SJCRH30 (cell line): ENCODE measurements at regions not wholly inside any gene's neighbourhood (a gene's known extent, or its start where the extent isn't known, plus 50 kb on each side); places are given as distances from the start of the nearest gene placed in this dataset.
"Not testable (repeated sequence)": the region's sequence is repeated elsewhere in the genome, so short reads cannot be mapped to it uniquely, and the experiment has no call there.

Experiments
- DNase-seq, 2 experiments: peaks; one replicate each; pipeline ENCODE4 v3.0.0-alpha.2; 2015 to 2020
- H3K27ac ChIP-seq: fragments of 250-450 bp; sonication (Bioruptor Pico); 2 replicates; pipeline ENCODE4 v1.5.1; 2020; ENCODE audit warnings: mild to moderate bottlenecking, moderate library complexity
- H3K27me3 ChIP-seq: fragments of 250-450 bp; sonication (Bioruptor Pico); 2 replicates; pipeline ENCODE4 v1.5.1; 2020; ENCODE audit warnings: mild to moderate bottlenecking, moderate library complexity
- H3K36me3 ChIP-seq: fragments of 250-450 bp; sonication (Bioruptor Pico); 2 replicates; pipeline ENCODE4 v1.5.1; 2020; ENCODE audit warnings: mild to moderate bottlenecking, moderate library complexity
- H3K4me1 ChIP-seq: fragments of 250-450 bp; sonication (Bioruptor Pico); 2 replicates; pipeline ENCODE4 v1.5.1; 2020; ENCODE audit warnings: mild to moderate bottlenecking, moderate library complexity
- H3K4me3 ChIP-seq: fragments of 250-450 bp; sonication (Bioruptor Pico); 2 replicates; pipeline ENCODE4 v1.5.1; 2020; ENCODE audit warnings: mild to moderate bottlenecking, moderate library complexity
- H3K9me3 ChIP-seq: fragments of 250-450 bp; sonication (Bioruptor Pico); replicated peaks from 2 replicates; pipeline ENCODE4 v1.5.1; 2020; ENCODE audit warnings: mild to moderate bottlenecking, moderate library complexity

- Histone ChIP-seq H3K9me3 (no peaks in the 10 kb centered on the region), H3K4me1 (no peaks in the 10 kb centered on the region), H3K27me3 (no peaks in the 10 kb centered on the region)
These were observed 201.7 kb upstream of the MSX2 start for GRCh38 chr5:174522480-174523260.

DNA sequence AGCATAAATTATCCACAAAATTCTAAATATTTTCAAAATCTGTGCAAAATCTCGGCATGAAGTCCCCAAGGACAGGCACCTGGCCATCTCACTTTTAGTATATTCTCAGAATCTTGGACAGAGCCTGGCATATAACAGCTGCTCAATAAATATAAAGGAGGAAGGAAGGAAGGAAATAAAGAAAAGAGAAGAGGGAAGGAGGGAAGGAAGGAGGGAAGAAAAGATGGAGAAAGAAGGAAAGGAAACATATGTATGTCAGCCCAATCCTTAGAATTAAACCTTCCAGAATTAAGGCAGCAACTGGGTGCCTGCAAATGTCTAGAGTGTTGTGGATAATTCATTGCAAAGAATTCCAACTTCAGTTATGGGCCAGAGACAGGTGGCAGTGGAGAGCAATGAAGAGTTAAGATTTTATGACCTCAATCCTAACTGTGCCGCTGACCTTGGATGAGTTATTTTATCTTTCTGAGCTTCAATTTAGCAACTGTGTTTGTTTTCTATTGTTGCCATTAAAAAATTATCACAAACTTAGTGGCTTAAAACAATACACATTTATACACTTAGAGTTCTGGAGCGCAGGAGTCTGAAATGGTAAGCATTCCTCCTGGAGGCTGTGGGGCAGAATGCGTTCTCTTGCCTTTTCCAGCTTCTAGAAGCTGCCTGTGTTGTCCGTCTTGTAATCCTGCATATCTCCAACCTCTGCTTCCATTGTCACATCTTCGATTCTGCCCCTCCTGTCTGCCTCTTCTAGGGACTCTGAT lies 200.9 kb upstream of the MSX2 start:
- Histone ChIP-seq H3K9me3 (no peaks in the 10 kb centered on the region), H3K27ac (no peak overlapping the region), H3K4me1 (no peaks in the 10 kb centered on the region), H3K27me3 (no peaks in the 10 kb centered on the region), H3K4me3 (no peak overlapping the region), H3K36me3 (no peaks in the 10 kb centered on the region)
- peak in 1 of 2 experiments; percentile 21 for DNase-seq

More at GRCh38 chr5:174522480-174523260, 201.7 kb upstream of the MSX2 start:
- no peak for DNase-seq
- Histone ChIP-seq H3K36me3 (no peaks in the 10 kb centered on the region), H3K27ac (no peak overlapping the region), H3K4me3 (no peak overlapping the region)

DNA sequence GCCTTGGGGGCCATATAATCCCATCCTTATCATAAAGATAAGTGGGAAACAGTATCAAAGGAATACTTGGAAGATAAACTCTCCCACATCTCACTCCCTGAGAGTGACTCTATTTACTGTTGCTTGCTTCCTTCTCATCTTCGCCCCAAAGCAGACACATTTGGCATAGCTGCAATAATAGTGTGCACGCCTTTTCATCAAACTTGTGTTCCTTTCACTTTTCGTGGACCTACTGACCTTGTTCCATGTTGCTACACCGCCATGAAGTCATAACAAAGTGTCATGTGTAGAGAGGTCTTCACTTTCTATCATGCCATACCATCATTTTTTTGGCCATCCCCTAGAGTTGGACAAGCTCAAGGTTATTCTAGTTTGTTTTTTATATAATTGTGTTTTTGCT lies 200.0 kb upstream of the MSX2 start:
- H3K9me3 ChIP-seq, result no peaks in the 10 kb centered on the region
- no peak overlapping the region for H3K4me3 ChIP-seq
- no peaks in the 10 kb centered on the region for H3K36me3 ChIP-seq
- no peaks in the 10 kb centered on the region for H3K4me1 ChIP-seq
- H3K27me3 ChIP-seq, result no peaks in the 10 kb centered on the region
- no peak for DNase-seq
- no peak overlapping the region for H3K27ac ChIP-seq

DNA sequence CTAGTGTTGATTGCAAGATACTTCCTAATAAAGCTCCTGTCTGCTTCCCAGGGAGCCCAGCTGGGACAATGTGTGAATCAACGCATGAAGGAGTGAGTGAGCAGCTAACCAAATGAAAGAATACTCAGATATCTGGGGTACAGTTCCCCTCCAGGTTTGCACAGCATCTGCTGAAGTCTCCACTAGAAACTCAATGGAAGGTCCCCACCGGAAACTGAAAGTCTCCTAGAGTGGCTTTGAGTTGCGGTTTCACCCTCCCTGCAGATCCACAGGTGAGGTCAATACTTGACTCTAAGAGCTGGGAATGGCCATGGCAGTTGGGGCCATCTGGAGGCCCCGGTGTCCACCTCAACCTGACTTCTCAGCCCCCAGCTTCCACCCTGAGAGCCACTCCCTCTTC lies 198.2 kb upstream of the MSX2 start:
- no peaks in the 10 kb centered on the region for H3K9me3 ChIP-seq
- H3K4me3 ChIP-seq, result no peak overlapping the region
- no peaks in the 10 kb centered on the region for H3K27me3 ChIP-seq
- H3K36me3 ChIP-seq, result no peaks in the 10 kb centered on the region
- H3K27ac ChIP-seq, result no peak overlapping the region
- H3K4me1 ChIP-seq, result peaks cover under 1% of the 10 kb centered on the region
- DNase-seq, result no peak

- DNase-seq, result peak in 1 of 2 experiments; percentile 17
- Histone ChIP-seq H3K4me3 (no peak overlapping the region), H3K27me3 (no peaks in the 10 kb centered on the region), H3K27ac (no peak overlapping the region), H3K4me1 (peaks cover 16% of the 10 kb centered on the region), H3K36me3 (no peaks in the 10 kb centered on the region), H3K9me3 (no peaks in the 10 kb centered on the region)
These were observed 196.4 kb upstream of the MSX2 start for GRCh38 chr5:174527916-174528540.

- Histone ChIP-seq H3K36me3 (no peaks in the 10 kb centered on the region), H3K4me3 (no peak overlapping the region), H3K9me3 (no peaks in the 10 kb centered on the region), H3K4me1 (peaks cover 26% of the 10 kb centered on the region), H3K27me3 (no peaks in the 10 kb centered on the region), H3K27ac (no peak overlapping the region)
- no peak for DNase-seq
These were observed 195.4 kb upstream of the MSX2 start for GRCh38 chr5:174528821-174529544.

GRCh38 chr5:174529925-174530681 lies 194.3 kb upstream of the MSX2 start:
- no peaks in the 10 kb centered on the region for H3K36me3 ChIP-seq
- no peak for DNase-seq
- no peaks in the 10 kb centered on the region for H3K27me3 ChIP-seq
- no peak overlapping the region for H3K27ac ChIP-seq
- peaks cover 30% of the 10 kb centered on the region for H3K4me1 ChIP-seq
- no peaks in the 10 kb centered on the region for H3K9me3 ChIP-seq
- no peak overlapping the region for H3K4me3 ChIP-seq

DNA sequence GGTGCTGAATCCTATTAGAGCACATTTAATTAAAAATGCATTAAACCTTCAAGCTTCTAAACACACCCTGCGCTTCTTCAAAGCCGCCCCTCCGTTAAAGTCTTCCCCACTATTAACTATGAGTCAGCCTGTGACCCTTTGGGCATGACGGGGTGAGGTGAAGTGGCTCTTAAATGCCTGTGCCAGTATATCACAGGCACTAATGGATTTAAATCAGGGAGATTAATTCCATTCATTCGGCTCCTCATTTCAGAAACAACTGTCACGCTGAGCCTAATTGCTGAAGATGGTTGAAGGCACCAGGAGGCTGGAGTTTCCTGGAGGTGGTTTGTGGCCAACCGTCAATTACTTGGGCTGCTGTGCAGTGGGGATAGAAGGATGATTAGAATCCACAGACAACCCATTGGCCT lies 192.6 kb upstream of the MSX2 start:
- no peaks in the 10 kb centered on the region for H3K36me3 ChIP-seq
- DNase-seq, result peak; percentile 15 to 53
- no peak overlapping the region for H3K4me3 ChIP-seq
- H3K27me3 ChIP-seq, result no peaks in the 10 kb centered on the region
- H3K27ac ChIP-seq, result peak overlapping the region; percentile 75
- H3K9me3 ChIP-seq, result no peaks in the 10 kb centered on the region
- peaks cover 37% of the 10 kb centered on the region for H3K4me1 ChIP-seq

DNA sequence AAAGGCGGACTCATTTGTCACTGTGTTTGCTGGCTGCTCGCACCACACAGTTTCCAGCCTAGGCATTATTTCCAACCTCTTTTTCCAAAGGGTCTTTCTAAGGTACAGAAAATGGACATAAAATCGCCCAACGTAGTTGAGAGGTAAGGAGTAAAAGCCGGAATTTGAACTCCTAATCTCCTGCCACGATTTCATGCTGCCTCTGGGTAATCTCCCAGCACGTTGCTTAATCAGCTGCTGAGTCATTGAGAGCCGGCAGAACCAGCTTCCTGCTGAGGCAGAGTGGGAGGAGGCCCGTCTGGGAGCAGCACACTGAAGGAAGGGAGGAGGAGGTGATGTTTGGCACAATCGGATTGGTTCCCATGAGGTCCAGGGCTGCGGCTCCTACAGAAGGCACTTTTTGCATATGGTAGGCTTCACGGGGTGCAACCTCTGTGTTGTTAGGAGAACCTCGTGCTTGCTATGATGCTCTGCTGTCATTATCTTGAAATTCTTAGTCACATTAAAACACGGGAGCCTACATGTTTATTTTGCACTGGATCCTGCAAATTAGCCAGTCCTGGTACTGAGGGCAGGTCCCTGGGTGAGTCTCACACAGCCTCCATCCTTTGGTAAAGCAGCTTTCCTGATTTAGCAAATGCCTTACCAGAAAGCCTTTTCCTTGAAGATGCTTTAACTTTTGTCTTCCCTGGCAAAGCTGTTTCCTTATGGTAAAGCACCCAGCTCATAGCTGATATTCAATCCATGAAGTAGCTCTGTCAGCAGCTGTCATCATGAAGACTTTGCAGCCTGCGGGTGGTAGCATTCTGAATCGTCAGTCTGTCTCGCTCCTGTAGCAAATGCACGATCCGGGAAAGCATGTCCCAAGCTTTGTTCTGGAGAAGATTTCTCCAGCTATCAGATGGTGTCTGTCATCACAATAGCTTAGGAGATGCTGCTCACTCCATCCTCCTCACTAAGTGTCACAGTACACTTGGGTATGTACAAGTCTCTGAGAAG lies 191.6 kb upstream of the MSX2 start:
- Histone ChIP-seq H3K4me1 (peaks cover 37% of the 10 kb centered on the region), H3K9me3 (no peaks in the 10 kb centered on the region), H3K36me3 (no peaks in the 10 kb centered on the region), H3K4me3 (peak overlapping the region; percentile 27), H3K27ac (peak overlapping the region; percentile 75), H3K27me3 (no peaks in the 10 kb centered on the region)
- DNase-seq, result peak; percentile 86 to 90

GRCh38 chr5:174533751-174534241 lies 190.6 kb upstream of the MSX2 start:
- peak in 1 of 2 experiments; percentile 15 for DNase-seq
- Histone ChIP-seq H3K4me3 (no peak overlapping the region), H3K36me3 (no peaks in the 10 kb centered on the region), H3K4me1 (peaks cover 37% of the 10 kb centered on the region), H3K27ac (peak overlapping the region; percentile 75), H3K27me3 (no peaks in the 10 kb centered on the region), H3K9me3 (no peaks in the 10 kb centered on the region)

DNA sequence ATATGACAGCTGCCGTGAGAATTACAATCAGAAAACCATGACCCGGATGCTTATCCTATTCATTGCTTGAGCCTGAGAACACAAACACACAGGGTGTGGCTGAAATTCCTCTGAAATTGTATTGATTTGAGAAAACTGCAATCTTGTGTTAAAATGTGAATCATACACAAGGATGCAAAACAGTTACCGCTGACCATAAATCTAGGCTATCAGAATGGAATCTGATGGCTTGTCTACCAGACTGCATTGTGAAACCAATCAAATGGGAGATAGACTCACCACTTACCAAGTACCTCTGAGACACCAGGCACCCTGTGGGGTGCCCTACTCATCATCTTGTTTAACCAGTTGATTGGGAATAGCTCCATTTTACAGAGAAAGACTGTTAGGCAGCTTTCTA lies 188.7 kb upstream of the MSX2 start:
- H3K4me3 ChIP-seq, result no peak overlapping the region
- H3K27me3 ChIP-seq, result no peaks in the 10 kb centered on the region
- peaks cover 37% of the 10 kb centered on the region for H3K4me1 ChIP-seq
- no peaks in the 10 kb centered on the region for H3K36me3 ChIP-seq
- H3K27ac ChIP-seq, result no peak overlapping the region
- H3K9me3 ChIP-seq, result no peaks in the 10 kb centered on the region
- no peak for DNase-seq

- H3K36me3 ChIP-seq, H3K27ac ChIP-seq, H3K27me3 ChIP-seq, DNase-seq, H3K9me3 ChIP-seq, H3K4me3 ChIP-seq: not testable (repeated sequence)
- peaks cover 16% of the 10 kb centered on the region for H3K4me1 ChIP-seq
These were observed 184.6 kb upstream of the MSX2 start for GRCh38 chr5:174539823-174540222.

GRCh38 chr5:174542037-174542436 lies 182.3 kb upstream of the MSX2 start:
- Histone ChIP-seq H3K27me3 (no peaks in the 10 kb centered on the region), H3K27ac (no peak overlapping the region), H3K36me3 (no peaks in the 10 kb centered on the region), H3K4me1 (peaks cover 9% of the 10 kb centered on the region), H3K9me3 (no peaks in the 10 kb centered on the region), H3K4me3 (no peak overlapping the region)
- no peak for DNase-seq
